Choroid plexus epithelial cell (primary cell): ENCODE measurements at regions not wholly inside any gene's neighbourhood (a gene's known extent, or its start where the extent isn't known, plus 50 kb on each side); places are given as distances from the start of the nearest gene placed in this dataset.
A peak's percentile ranks its signal among the peaks of the same experiment; 100 is the strongest.

Experiments used
- DNase-seq: peaks from one replicate; pipeline ENCODE4 v3.0.0-alpha.2; 2010; ENCODE audit warnings: low read depth
- H3K4me3 ChIP-seq: 2 replicates; pipeline ENCODE4 v1.5.1; 2011; ENCODE audit warnings: low read depth, mild to moderate bottlenecking, control low read depth, low read length, moderate library complexity
- CTCF ChIP-seq: conservative IDR thresholded peaks from 2 replicates; pipeline ENCODE4 v1.5.1; 2011; ENCODE audit warnings: low read depth, mild to moderate bottlenecking, control low read depth, inconsistent platforms, low read length, moderate library complexity

- no peak for DNase-seq
- no peak overlapping the region for H3K4me3 ChIP-seq
- TF ChIP-seq CTCF: no peak
These were observed 155.4 kb upstream of the BMP2 start for GRCh38 chr20:6611911-6612605.

- no peak overlapping the region for H3K4me3 ChIP-seq
- TF ChIP-seq CTCF: no peak
- no peak for DNase-seq
These were observed 160.8 kb upstream of the BMP2 start for GRCh38 chr20:6606651-6607050.

- H3K4me3 ChIP-seq: no peak overlapping the region
- no peak for DNase-seq
- TF ChIP-seq CTCF: no peak
These were observed 162.2 kb upstream of the BMP2 start for GRCh38 chr20:6605055-6605935.

- TF ChIP-seq CTCF: no peak
- no peak for DNase-seq
- H3K4me3 ChIP-seq: no peak overlapping the region
These were observed 163.3 kb upstream of the BMP2 start for GRCh38 chr20:6604179-6604578.

GRCh38 chr20:6599876-6600735, 167.4 kb upstream of the BMP2 start:
- DNase-seq: peak; percentile 30
- TF ChIP-seq CTCF: no peak
- no peak overlapping the region for H3K4me3 ChIP-seq

GRCh38 chr20:6595704-6596103, 171.8 kb upstream of the BMP2 start:
- TF ChIP-seq CTCF: no peak
- peak; percentile 60 for DNase-seq
- no peak overlapping the region for H3K4me3 ChIP-seq
